Endothelial cell of umbilical vein (primary cell): ENCODE measurements at regions not wholly inside any gene's neighbourhood (a gene's known extent, or its start where the extent isn't known, plus 50 kb on each side); places are given as distances from the start of the nearest gene placed in this dataset.

Source experiments
- BruUV-seq: library from RNA; stranded (reverse); fragments of 400-500 nt; replicated peaks from 2 replicates; lab custom pipeline; 2021; lab: Mats Ljungman, UMichigan
- CTCF ChIA-PET: fragments of 300-600, 350-600 bp; sonication (Branson Sonifier 250); formaldehyde crosslinking; loops from one replicate; lab custom pipeline; 2021; ENCODE audit warnings: antibody characterized with exemption, inconsistent platforms; lab: Charles Lee
- POLR2A ChIA-PET: fragments of 300-600, 350-600 bp; sonication (Branson Sonifier 250); formaldehyde crosslinking; loops from one replicate; lab custom pipeline; 2021; ENCODE audit warnings: antibody characterized with exemption, inconsistent platforms; lab: Charles Lee
- DNase-seq: peaks from one replicate; pipeline ENCODE4 v3.0.0-alpha.2; 2011; ENCODE audit warnings: low read depth, low spot score
- FAIRE-seq: peaks from 2 replicates; lab custom pipeline; 2011; peaks lifted over from hg19 to GRCh38; lab: Jason Lieb, UNC
- H2AFZ ChIP-seq: 2 replicates; pipeline ENCODE4 v1.6.0; 2012; ENCODE audit warnings: low read depth, low read length, control low read depth, inconsistent platforms
- H3K27ac ChIP-seq: 2 replicates; pipeline ENCODE4 v1.5.1; 2011; ENCODE audit warnings: low read depth, mild to moderate bottlenecking, control low read depth, low read length, moderate library complexity; ENCODE audit not compliant: insufficient read depth
- H3K27me3 ChIP-seq, 2 experiments: 2 replicates each; pipeline versions ENCODE4 v1.6.0 to v1.6.1; 2011; ENCODE audit warnings: low read length in 2 of 2, mixed read lengths in 1 of 2; ENCODE audit not compliant: control insufficient read depth in 2 of 2, insufficient read depth in 2 of 2
- H3K36me3 ChIP-seq, 2 experiments: 2 replicates in 1 of 2; 3 replicates in 1 of 2; pipeline ENCODE4 v1.5.1; 2011; ENCODE audit warnings: low read length in 2 of 2, mild to moderate bottlenecking in 1 of 2, moderate library complexity in 1 of 2; ENCODE audit not compliant: control insufficient read depth in 2 of 2, insufficient read depth in 2 of 2; ENCODE audit errors: extremely low read depth in 1 of 2
- H3K4me1 ChIP-seq: 3 replicates; pipeline ENCODE4 v1.5.1; 2011; ENCODE audit warnings: mild to moderate bottlenecking, low read length; ENCODE audit not compliant: control insufficient read depth, insufficient read depth; ENCODE audit errors: extremely low read depth
- H3K4me2 ChIP-seq: 2 replicates; pipeline ENCODE4 v1.6.1; 2011; ENCODE audit warnings: low read length, control low read depth, mixed read lengths; ENCODE audit not compliant: insufficient read depth
- H3K4me3 ChIP-seq, 3 experiments: fragments of 200-600 bp in 1 of 3; sonication (generic), shearing (Covaris generic) in 1 of 3; replicated peaks in 1 of 3; 2 replicates each; pipeline ENCODE4 v1.5.1; 2011 to 2016; ENCODE audit warnings: control low read depth in 3 of 3, low read length in 3 of 3, mild to moderate bottlenecking in 2 of 3, inconsistent platforms in 1 of 3, low read depth in 1 of 3, moderate library complexity in 1 of 3; ENCODE audit not compliant: insufficient read depth in 1 of 3
- H3K79me2 ChIP-seq: 2 replicates; pipeline ENCODE4 v1.6.0; 2012; ENCODE audit warnings: low read length, inconsistent platforms; ENCODE audit not compliant: control insufficient read depth, insufficient read depth
- H3K9ac ChIP-seq: replicated peaks from 2 replicates; pipeline ENCODE3; 2011; ENCODE audit warnings: low read length, control low read depth; ENCODE audit not compliant: insufficient read depth; ENCODE audit errors: extremely low read depth
- H3K9me1 ChIP-seq: replicated peaks from 3 replicates; pipeline ENCODE4 v1.6.0; 2011; ENCODE audit warnings: mild to moderate bottlenecking, low read length; ENCODE audit not compliant: control insufficient read depth, insufficient read depth; ENCODE audit errors: extremely low read depth
- H3K9me3 ChIP-seq: replicated peaks from 2 replicates; pipeline ENCODE4 v1.5.1; 2012; ENCODE audit warnings: low read length, inconsistent platforms; ENCODE audit not compliant: control insufficient read depth, insufficient read depth
- H4K20me1 ChIP-seq: replicated peaks from 2 replicates; pipeline ENCODE3; 2011; ENCODE audit warnings: mild to moderate bottlenecking, low read length; ENCODE audit not compliant: control insufficient read depth, insufficient read depth; ENCODE audit errors: extremely low read depth
- EZH2 ChIP-seq: IDR thresholded peaks from 2 replicates; pipeline ENCODE4 v1.6.1; 2012; ENCODE audit warnings: borderline replicate concordance, low read depth, mild to moderate bottlenecking, moderate library complexity, low read length, inconsistent platforms; ENCODE audit not compliant: severe bottlenecking
- FOS ChIP-seq: IDR thresholded peaks from 2 replicates; pipeline ENCODE4 v1.6.1; 2011; ENCODE audit warnings: mild to moderate bottlenecking, low read length, moderate library complexity, borderline replicate concordance; ENCODE audit not compliant: insufficient read depth
- GATA2 ChIP-seq: IDR thresholded peaks from 2 replicates; pipeline ENCODE4 v1.7.0; 2011; ENCODE audit warnings: low read depth, mild to moderate bottlenecking, moderate library complexity, mixed read lengths, low read length; ENCODE audit not compliant: insufficient read length, insufficient read depth
- JUN ChIP-seq: IDR thresholded peaks from 2 replicates; pipeline ENCODE4 v1.6.1; 2011; ENCODE audit warnings: borderline replicate concordance, low read depth; ENCODE audit not compliant: insufficient read length, insufficient read depth
- MAX ChIP-seq: IDR thresholded peaks from 2 replicates; pipeline ENCODE4 v1.6.1; 2011; ENCODE audit not compliant: insufficient read depth, insufficient read length
- MYC ChIP-seq: IDR thresholded peaks from one replicate; pipeline ENCODE4 v1.6.1; 2011; ENCODE audit warnings: mild to moderate bottlenecking, low read depth, low read length
- POLR2AphosphoS5 ChIP-seq: IDR thresholded peaks from 2 replicates; pipeline ENCODE4 v1.6.1; 2012; ENCODE audit warnings: low read depth, mild to moderate bottlenecking, control low read depth, low read length, moderate library complexity; ENCODE audit not compliant: insufficient read depth
- dilution Hi-C: fragments of 300-500 bp; cut with MboI; formaldehyde crosslinking; loops from one replicate; pipeline ENCODE4 v1.15.0; 2019; ENCODE audit warnings: low sequenced_read_pairs; ENCODE audit not compliant: extremely low pct_ligation_motif_present
- intact Hi-C: fragments of 100-400 bp; cut with micrococcal nuclease; formaldehyde crosslinking; loops from one replicate; pipeline ENCODE4 v1.10.0; 2022
- TF ChIP-seq, protein P1 (sequence below), 2 donors: IDR thresholded peaks; 1 replicate in 1 of 2; 2 replicates in 1 of 2; pipeline ENCODE4 v1.5.1; 2011; ENCODE audit warnings: low read length in 2 of 2, mild to moderate bottlenecking in 2 of 2, moderate library complexity in 2 of 2, control low read depth in 1 of 2, inconsistent platforms in 1 of 2, low read depth in 1 of 2; ENCODE audit not compliant: insufficient read depth in 1 of 2; ENCODE audit errors: extremely low read depth in 1 of 2

DNA sequence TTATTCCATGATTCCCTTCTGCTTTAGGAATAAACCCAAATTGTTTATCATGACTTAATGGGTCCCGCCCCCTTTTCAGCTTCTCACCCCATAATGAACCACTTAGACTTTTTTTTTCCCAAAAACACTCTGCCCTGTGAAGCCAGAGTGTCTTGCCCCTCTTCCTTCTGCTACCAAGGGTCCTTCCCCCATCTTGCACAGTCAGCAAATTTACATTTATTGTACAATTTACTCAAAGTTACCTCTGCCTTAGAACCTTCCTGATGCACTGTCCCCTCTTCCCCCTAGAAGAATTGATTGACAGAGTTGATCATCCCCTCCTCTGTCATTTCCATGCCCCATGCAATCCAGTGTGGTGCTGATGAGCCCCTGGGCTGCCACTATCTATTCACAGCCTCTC is 101.5 kb upstream of the PPP2R3A start:
- no peaks in the 10 kb centered on the region for H3K9me1 ChIP-seq
- POLR2A ChIA-PET: no interaction called here
- H4K20me1 ChIP-seq: no peaks in the 10 kb centered on the region
- DNase-seq: no peak
- H3K27ac ChIP-seq: no peak overlapping the region
- no TSS peak for BruUV-seq
- H3K4me3 ChIP-seq: no peak overlapping the region
- dilution Hi-C loops (no loop called here), intact Hi-C loops (no loop called here)
- CTCF ChIA-PET: no interaction called here
- H2AFZ ChIP-seq: no peak overlapping the region
- H3K4me2 ChIP-seq: no peak overlapping the region
- no peak overlapping the region for H3K9ac ChIP-seq
- no peak for FAIRE-seq
- H3K27me3 ChIP-seq: no peaks in the 10 kb centered on the region
- no peaks in the 10 kb centered on the region for H3K79me2 ChIP-seq
- TF ChIP-seq MYC: no peak
- TF ChIP-seq GATA2: no peak
- no peak for TF ChIP-seq JUN
- TF ChIP-seq POLR2AphosphoS5: no peak
- TF ChIP-seq MAX: no peak
- TF ChIP-seq FOS: no peak
- TF ChIP-seq EZH2: no peak
- TF ChIP-seq, protein P1, sequence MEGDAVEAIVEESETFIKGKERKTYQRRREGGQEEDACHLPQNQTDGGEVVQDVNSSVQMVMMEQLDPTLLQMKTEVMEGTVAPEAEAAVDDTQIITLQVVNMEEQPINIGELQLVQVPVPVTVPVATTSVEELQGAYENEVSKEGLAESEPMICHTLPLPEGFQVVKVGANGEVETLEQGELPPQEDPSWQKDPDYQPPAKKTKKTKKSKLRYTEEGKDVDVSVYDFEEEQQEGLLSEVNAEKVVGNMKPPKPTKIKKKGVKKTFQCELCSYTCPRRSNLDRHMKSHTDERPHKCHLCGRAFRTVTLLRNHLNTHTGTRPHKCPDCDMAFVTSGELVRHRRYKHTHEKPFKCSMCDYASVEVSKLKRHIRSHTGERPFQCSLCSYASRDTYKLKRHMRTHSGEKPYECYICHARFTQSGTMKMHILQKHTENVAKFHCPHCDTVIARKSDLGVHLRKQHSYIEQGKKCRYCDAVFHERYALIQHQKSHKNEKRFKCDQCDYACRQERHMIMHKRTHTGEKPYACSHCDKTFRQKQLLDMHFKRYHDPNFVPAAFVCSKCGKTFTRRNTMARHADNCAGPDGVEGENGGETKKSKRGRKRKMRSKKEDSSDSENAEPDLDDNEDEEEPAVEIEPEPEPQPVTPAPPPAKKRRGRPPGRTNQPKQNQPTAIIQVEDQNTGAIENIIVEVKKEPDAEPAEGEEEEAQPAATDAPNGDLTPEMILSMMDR (IDR thresholded peaks at IDR 0.05; ENCODE audit: extremely low read depth in 1 of 2, insufficient read depth in 1 of 2, low read depth in 1 of 2, low read length in 2 of 2): no peak
- no peaks in the 10 kb centered on the region for H3K4me1 ChIP-seq
- H3K36me3 ChIP-seq: no peaks in the 10 kb centered on the region
- H3K9me3 ChIP-seq: no peaks in the 10 kb centered on the region
